NCI-H1417 (cell line): ENCODE measurements at regions not wholly inside any gene's neighbourhood (a gene's known extent, or its start where the extent isn't known, plus 50 kb on each side); places are given as distances from the start of the nearest gene placed in this dataset.
"Not testable (repeated sequence)": the region's sequence is repeated elsewhere in the genome, so short reads cannot be mapped to it uniquely, and the experiment has no call there.

Source experiments
- DNase-seq, 3 experiments: peaks; one replicate each; lab custom pipeline; 2025; lab: John Stamatoyannopoulos, UW

- DNase-seq: no peak
Measured at GRCh38 chr16:51852892-51853291, 694.1 kb downstream of the TOX3 start.

GRCh38 chr16:51851111-51851510 is 695.8 kb downstream of the TOX3 start:
- no peak for DNase-seq

- no peak for DNase-seq
Measured at GRCh38 chr16:51849715-51850114, 697.2 kb downstream of the TOX3 start.

- DNase-seq: no peak
Measured at GRCh38 chr16:51845586-51846305, 694.7 kb upstream of the SALL1 start.

GRCh38 chr16:51839727-51840462 is 688.8 kb upstream of the SALL1 start:
- DNase-seq: peak in 1 of 3 experiments; percentile 43

- no peak for DNase-seq
Measured at GRCh38 chr16:51834794-51835193, 683.7 kb upstream of the SALL1 start.

GRCh38 chr16:51834133-51834532 is 683.1 kb upstream of the SALL1 start:
- no peak for DNase-seq

GRCh38 chr16:51831595-51832367 is 680.7 kb upstream of the SALL1 start:
- DNase-seq: no peak

- DNase-seq: not testable (repeated sequence)
Measured at GRCh38 chr16:51831034-51831433, 680.0 kb upstream of the SALL1 start.

GRCh38 chr16:51825779-51826178 is 674.7 kb upstream of the SALL1 start:
- DNase-seq: no peak

- DNase-seq: no peak
Measured at GRCh38 chr16:51822471-51822870, 671.4 kb upstream of the SALL1 start.

GRCh38 chr16:51821527-51821926 is 670.5 kb upstream of the SALL1 start:
- DNase-seq: no peak

GRCh38 chr16:51820176-51820575 is 669.1 kb upstream of the SALL1 start:
- no peak for DNase-seq

GRCh38 chr16:51818342-51818944 is 667.4 kb upstream of the SALL1 start:
- peak in 2 of 3 experiments; percentile 16 to 83 for DNase-seq

GRCh38 chr16:51816929-51817328 is 665.9 kb upstream of the SALL1 start:
- no peak for DNase-seq

GRCh38 chr16:51815523-51815922 is 664.5 kb upstream of the SALL1 start:
- DNase-seq: peak in 1 of 3 experiments; percentile 16

GRCh38 chr16:51814617-51815016 is 663.5 kb upstream of the SALL1 start:
- no peak for DNase-seq

GRCh38 chr16:51813609-51814008 is 662.5 kb upstream of the SALL1 start:
- DNase-seq: no peak

- DNase-seq: no peak
Measured at GRCh38 chr16:51812945-51813344, 661.9 kb upstream of the SALL1 start.

- no peak for DNase-seq
Measured at GRCh38 chr16:51807551-51807950, 656.5 kb upstream of the SALL1 start.

- DNase-seq: no peak
Measured at GRCh38 chr16:51801635-51802034, 650.6 kb upstream of the SALL1 start.

- DNase-seq: no peak
Measured at GRCh38 chr16:51797669-51798259, 646.7 kb upstream of the SALL1 start.
